ENCODE measurements at regions not wholly inside any gene's neighbourhood (a gene's known extent, or its start where the extent isn't known, plus 50 kb on each side); places are given as distances from the start of the nearest gene placed in this dataset.
"Not testable (repeated sequence)": the region's sequence is repeated elsewhere in the genome, so short reads cannot be mapped to it uniquely, and the experiment has no call there.

DNA sequence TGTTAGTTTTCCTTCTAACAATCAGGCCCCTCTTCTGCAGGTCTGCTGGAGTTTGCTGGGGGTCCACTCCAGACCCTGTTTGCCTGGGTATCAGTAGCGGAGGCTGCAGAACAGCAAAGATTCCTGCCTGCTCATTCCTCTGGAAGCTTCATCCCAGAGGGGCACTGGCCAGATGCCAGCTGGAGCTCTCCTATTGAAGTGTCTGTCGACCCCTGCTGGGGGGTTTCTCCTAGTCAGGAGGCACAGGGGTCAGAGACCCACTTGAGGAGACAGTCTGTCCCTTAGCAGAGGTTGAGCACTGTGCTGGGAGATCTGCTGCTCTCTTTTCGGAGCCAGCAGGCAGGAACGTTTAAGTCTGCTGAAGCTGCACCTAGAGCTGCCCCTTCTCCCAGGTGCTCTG is 174.9 kb downstream of the DPY19L2 start:
- H3K79me2 ChIP-seq (ENCODE audit: insufficient read depth, low read length); FAIRE-seq; BruUV-seq (replicated peaks); H4K20me1 ChIP-seq (ENCODE audit: insufficient read depth, low read length); CTCF ChIA-PET (ENCODE audit: low intra/inter-chr PET ratio, low total read pairs); H3K27me3 ChIP-seq (ENCODE audit: control insufficient read depth in 1 of 2, insufficient read depth in 2 of 2, low read length in 2 of 2); ATAC-seq; in situ Hi-C loops (cut with HindIII; ENCODE audit: extremely low pct_ligation_motif_present, low pct_unique_long_range_greater_than_20kb); H3K4me2 ChIP-seq (ENCODE audit: low read depth, low read length); H3K36me3 ChIP-seq (replicated peaks in 1 of 2; ENCODE audit: control insufficient read depth in 1 of 2, insufficient read depth in 2 of 2, low read length in 2 of 2); H3K9me3 ChIP-seq (ENCODE audit: low read length); DNase-seq (ENCODE audit: low spot score); intact Hi-C loops (cut with micrococcal nuclease; ENCODE audit: unreplicated experiment); H3K9ac ChIP-seq (ENCODE audit: insufficient read depth, low read depth, low read length); H3K4me1 ChIP-seq (ENCODE audit: insufficient read depth, low read length); POLR2A ChIA-PET; H3K4me3 ChIP-seq (replicated peaks in 1 of 3; ENCODE audit: insufficient read depth in 1 of 3, low read depth in 2 of 3, low read length in 3 of 3); H3K27ac ChIP-seq (ENCODE audit: extremely low read length, insufficient read depth, low read length); H2AFZ ChIP-seq (ENCODE audit: low read length): not testable (repeated sequence)
- WGBS (ENCODE audit: low lambda C conversion rate) = 43% methylated on average over 3 of the region's 4 CpGs

DNA sequence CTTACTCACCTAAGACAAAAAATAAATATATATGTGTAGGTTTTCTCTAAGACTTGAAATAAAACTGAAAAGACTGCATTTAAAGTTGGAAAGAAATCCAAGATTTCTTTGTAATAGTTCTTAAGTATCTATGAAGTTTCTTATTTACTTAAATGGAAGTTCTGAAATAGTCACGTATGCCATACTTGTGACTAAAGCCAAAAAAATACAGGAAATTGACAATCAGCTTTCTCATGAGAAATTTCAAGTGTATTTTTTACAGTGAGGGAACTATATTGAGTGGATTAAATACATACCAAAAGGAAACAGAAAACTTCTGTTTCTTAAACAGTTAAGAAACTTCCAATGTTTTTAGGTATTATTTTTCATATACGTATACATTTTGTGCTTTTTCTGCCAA is 188.1 kb downstream of the DPY19L2 start:
- BruUV-seq (replicated peaks) = no TSS peak
- H4K20me1 ChIP-seq (ENCODE audit: insufficient read depth, low read length) = no peaks in the 10 kb centered on the region
- no peaks in the 10 kb centered on the region for H3K4me1 ChIP-seq (ENCODE audit: insufficient read depth, low read length)
- no peak for DNase-seq (ENCODE audit: low spot score)
- no peak for ATAC-seq
- intact Hi-C loops (cut with micrococcal nuclease; ENCODE audit: unreplicated experiment) = no loop called here
- H3K27ac ChIP-seq (ENCODE audit: extremely low read length, insufficient read depth, low read length) = no peak overlapping the region
- ChIA-PET CTCF (ENCODE audit: low intra/inter-chr PET ratio, low total read pairs) (no interaction called here), POLR2A (no interaction called here)
- no peak overlapping the region for H2AFZ ChIP-seq (ENCODE audit: low read length)
- 2% methylated on average over 2 of the region's 2 CpGs for WGBS (ENCODE audit: low lambda C conversion rate)
- H3K9me3 ChIP-seq (ENCODE audit: low read length) = no peaks in the 10 kb centered on the region
- no peaks in the 10 kb centered on the region for H3K79me2 ChIP-seq (ENCODE audit: insufficient read depth, low read length)
- no peak overlapping the region for H3K9ac ChIP-seq (ENCODE audit: insufficient read depth, low read depth, low read length)
- H3K27me3 ChIP-seq (ENCODE audit: control insufficient read depth in 1 of 2, insufficient read depth in 2 of 2, low read length in 2 of 2) = no peaks in the 10 kb centered on the region; a peak in 2 of 5 replicates
- FAIRE-seq = no peak
- in situ Hi-C loops (cut with HindIII; ENCODE audit: extremely low pct_ligation_motif_present, low pct_unique_long_range_greater_than_20kb) = no loop called here
- TF ChIP-seq, protein P1, sequence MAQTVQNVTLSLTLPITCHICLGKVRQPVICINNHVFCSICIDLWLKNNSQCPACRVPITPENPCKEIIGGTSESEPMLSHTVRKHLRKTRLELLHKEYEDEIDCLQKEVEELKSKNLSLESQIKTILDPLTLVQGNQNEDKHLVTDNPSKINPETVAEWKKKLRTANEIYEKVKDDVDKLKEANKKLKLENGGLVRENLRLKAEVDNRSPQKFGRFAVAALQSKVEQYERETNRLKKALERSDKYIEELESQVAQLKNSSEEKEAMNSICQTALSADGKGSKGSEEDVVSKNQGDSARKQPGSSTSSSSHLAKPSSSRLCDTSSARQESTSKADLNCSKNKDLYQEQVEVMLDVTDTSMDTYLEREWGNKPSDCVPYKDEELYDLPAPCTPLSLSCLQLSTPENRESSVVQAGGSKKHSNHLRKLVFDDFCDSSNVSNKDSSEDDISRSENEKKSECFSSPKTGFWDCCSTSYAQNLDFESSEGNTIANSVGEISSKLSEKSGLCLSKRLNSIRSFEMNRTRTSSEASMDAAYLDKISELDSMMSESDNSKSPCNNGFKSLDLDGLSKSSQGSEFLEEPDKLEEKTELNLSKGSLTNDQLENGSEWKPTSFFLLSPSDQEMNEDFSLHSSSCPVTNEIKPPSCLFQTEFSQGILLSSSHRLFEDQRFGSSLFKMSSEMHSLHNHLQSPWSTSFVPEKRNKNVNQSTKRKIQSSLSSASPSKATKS (CRISPR knock-in tag; IDR thresholded peaks at IDR 0.05) = no peak
- TF ChIP-seq MLLT10 (CRISPR knock-in tag; IDR thresholded peaks at IDR 0.05) (no peak), SKI (IDR thresholded peaks at IDR 0.05; ENCODE audit: partially characterized antibody) (no peak), ARHGAP35 (CRISPR knock-in tag; IDR thresholded peaks at IDR 0.05; ENCODE audit: borderline replicate concordance) (no peak), NCOA5 (CRISPR knock-in tag; IDR thresholded peaks at IDR 0.05) (no peak), SMAD1 (CRISPR knock-in tag; IDR thresholded peaks at IDR 0.05; ENCODE audit: borderline replicate concordance, low read depth) (no peak), ZNF430 (CRISPR knock-in tag; IDR thresholded peaks at IDR 0.05) (no peak), ZNF737 (CRISPR knock-in tag; IDR thresholded peaks at IDR 0.05; ENCODE audit: borderline replicate concordance) (no peak), NFKBIZ (CRISPR knock-in tag; IDR thresholded peaks at IDR 0.05) (no peak), RFXANK (CRISPR knock-in tag; IDR thresholded peaks at IDR 0.05) (no peak), SIX4 (CRISPR knock-in tag; IDR thresholded peaks at IDR 0.05) (no peak)
- TF ChIP-seq, protein P2, sequence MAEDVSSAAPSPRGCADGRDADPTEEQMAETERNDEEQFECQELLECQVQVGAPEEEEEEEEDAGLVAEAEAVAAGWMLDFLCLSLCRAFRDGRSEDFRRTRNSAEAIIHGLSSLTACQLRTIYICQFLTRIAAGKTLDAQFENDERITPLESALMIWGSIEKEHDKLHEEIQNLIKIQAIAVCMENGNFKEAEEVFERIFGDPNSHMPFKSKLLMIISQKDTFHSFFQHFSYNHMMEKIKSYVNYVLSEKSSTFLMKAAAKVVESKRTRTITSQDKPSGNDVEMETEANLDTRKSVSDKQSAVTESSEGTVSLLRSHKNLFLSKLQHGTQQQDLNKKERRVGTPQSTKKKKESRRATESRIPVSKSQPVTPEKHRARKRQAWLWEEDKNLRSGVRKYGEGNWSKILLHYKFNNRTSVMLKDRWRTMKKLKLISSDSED (CRISPR knock-in tag; IDR thresholded peaks at IDR 0.05) = no peak
- H3K4me2 ChIP-seq (ENCODE audit: low read depth, low read length) = no peak overlapping the region
- H3K36me3 ChIP-seq (replicated peaks in 1 of 2; ENCODE audit: control insufficient read depth in 1 of 2, insufficient read depth in 2 of 2, low read length in 2 of 2) = no peaks in the 10 kb centered on the region
- H3K4me3 ChIP-seq (replicated peaks in 1 of 3; ENCODE audit: insufficient read depth in 1 of 3, low read depth in 2 of 3, low read length in 3 of 3) = no peak overlapping the region

All from HepG2 (cell line).